Mucosa of gallbladder (tissue), 1 donor: ENCODE measurements at regions not wholly inside any gene's neighbourhood (a gene's known extent, or its start where the extent isn't known, plus 50 kb on each side); places are given as distances from the start of the nearest gene placed in this dataset.
A peak's percentile ranks its signal among the peaks of the same experiment; 100 is the strongest.

Experiments
- DNase-seq: peaks from one replicate; pipeline ENCODE4 v3.0.0-alpha.2; 2020; ENCODE audit warnings: low spot score
- donor health status: DM: no; HTN: no; CAD: no.

GRCh38 chr17:77394540-77395295, 253.9 kb downstream of the SEC14L1 start:
- DNase-seq: peak; percentile 61

GRCh38 chr17:77395501-77396048, 254.8 kb downstream of the SEC14L1 start:
- no peak for DNase-seq

- no peak for DNase-seq
Observed at GRCh38 chr17:77396610-77397009, 255.8 kb downstream of the SEC14L1 start.

- DNase-seq: no peak
Observed at GRCh38 chr17:77398274-77398673, 257.5 kb downstream of the SEC14L1 start.

- no peak for DNase-seq
Observed at GRCh38 chr17:77399319-77399957, 258.7 kb downstream of the SEC14L1 start.

- no peak for DNase-seq
Observed at GRCh38 chr17:77400445-77400870, 259.7 kb downstream of the SEC14L1 start.

GRCh38 chr17:77402159-77402731, 261.5 kb downstream of the SEC14L1 start:
- no peak for DNase-seq

- DNase-seq: no peak
Observed at GRCh38 chr17:77403854-77404253, 263.1 kb downstream of the SEC14L1 start.

GRCh38 chr17:77404812-77405581, 264.2 kb downstream of the SEC14L1 start:
- DNase-seq: peak; percentile 59

GRCh38 chr17:77405867-77406732, 265.3 kb downstream of the SEC14L1 start:
- no peak for DNase-seq

- DNase-seq: no peak
Observed at GRCh38 chr17:77407321-77408277, 266.8 kb downstream of the SEC14L1 start.

GRCh38 chr17:77408284-77408683, 267.5 kb downstream of the SEC14L1 start:
- no peak for DNase-seq

- DNase-seq: peak; percentile 62
Observed at GRCh38 chr17:77409282-77410161, 268.8 kb downstream of the SEC14L1 start.

GRCh38 chr17:77410470-77410869, 269.7 kb downstream of the SEC14L1 start:
- no peak for DNase-seq

- DNase-seq: no peak
Observed at GRCh38 chr17:77414811-77415400, 274.1 kb downstream of the SEC14L1 start.

- no peak for DNase-seq
Observed at GRCh38 chr17:77416105-77416713, 275.4 kb downstream of the SEC14L1 start.

- DNase-seq: peak; percentile 45
Observed at GRCh38 chr17:77417575-77417974, 276.8 kb downstream of the SEC14L1 start.

GRCh38 chr17:77418609-77419008, 277.8 kb downstream of the SEC14L1 start:
- DNase-seq: no peak
